ENCODE measurements at regions not wholly inside any gene's neighbourhood (a gene's known extent, or its start where the extent isn't known, plus 50 kb on each side); places are given as distances from the start of the nearest gene placed in this dataset.
"Not testable (repeated sequence)": the region's sequence is repeated elsewhere in the genome, so short reads cannot be mapped to it uniquely, and the experiment has no call there.

GRCh38 chr9:102888747-102889146, 106.4 kb upstream of the CYLC2 start:
- TF ChIP-seq, protein P1, sequence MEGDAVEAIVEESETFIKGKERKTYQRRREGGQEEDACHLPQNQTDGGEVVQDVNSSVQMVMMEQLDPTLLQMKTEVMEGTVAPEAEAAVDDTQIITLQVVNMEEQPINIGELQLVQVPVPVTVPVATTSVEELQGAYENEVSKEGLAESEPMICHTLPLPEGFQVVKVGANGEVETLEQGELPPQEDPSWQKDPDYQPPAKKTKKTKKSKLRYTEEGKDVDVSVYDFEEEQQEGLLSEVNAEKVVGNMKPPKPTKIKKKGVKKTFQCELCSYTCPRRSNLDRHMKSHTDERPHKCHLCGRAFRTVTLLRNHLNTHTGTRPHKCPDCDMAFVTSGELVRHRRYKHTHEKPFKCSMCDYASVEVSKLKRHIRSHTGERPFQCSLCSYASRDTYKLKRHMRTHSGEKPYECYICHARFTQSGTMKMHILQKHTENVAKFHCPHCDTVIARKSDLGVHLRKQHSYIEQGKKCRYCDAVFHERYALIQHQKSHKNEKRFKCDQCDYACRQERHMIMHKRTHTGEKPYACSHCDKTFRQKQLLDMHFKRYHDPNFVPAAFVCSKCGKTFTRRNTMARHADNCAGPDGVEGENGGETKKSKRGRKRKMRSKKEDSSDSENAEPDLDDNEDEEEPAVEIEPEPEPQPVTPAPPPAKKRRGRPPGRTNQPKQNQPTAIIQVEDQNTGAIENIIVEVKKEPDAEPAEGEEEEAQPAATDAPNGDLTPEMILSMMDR (IDR thresholded peaks at IDR 0.05): not testable (repeated sequence)
- not testable (repeated sequence) for TF ChIP-seq POLR2A (IDR thresholded peaks at IDR 0.05)

All from transverse colon (tissue), 3 donors.